DND-41 (cell line): ENCODE measurements at regions not wholly inside any gene's neighbourhood (a gene's known extent, or its start where the extent isn't known, plus 50 kb on each side); places are given as distances from the start of the nearest gene placed in this dataset.

Experiments
- ATAC-seq: fragments of 200-7000 bp; cut with Tn5 transposase; 3 replicates; pipeline ENCODE4 v1.9.1; 2021; ENCODE audit warnings: low read depth; ENCODE audit not compliant: insufficient read depth
- DNase-seq: peaks from one replicate; pipeline ENCODE4 v3.0.0-alpha.2; 2020
- H2AFZ ChIP-seq: 2 replicates; pipeline ENCODE4 v1.6.0; 2012; ENCODE audit warnings: low read depth, low read length
- H3K27ac ChIP-seq: 2 replicates; pipeline ENCODE4 v1.5.1; 2012; ENCODE audit warnings: low read length, inconsistent platforms
- H3K27me3 ChIP-seq: fragments of 200-600 bp; sonication (generic); 2 replicates; pipeline ENCODE4 v1.6.0; 2012; ENCODE audit warnings: low read length, mild to moderate bottlenecking, inconsistent platforms; ENCODE audit not compliant: insufficient read depth, poor library complexity
- H3K36me3 ChIP-seq: 2 replicates; pipeline ENCODE4 v1.5.1; 2012; ENCODE audit warnings: low read length, inconsistent platforms; ENCODE audit not compliant: insufficient read depth
- H3K4me1 ChIP-seq: 2 replicates; pipeline ENCODE4 v1.5.1; 2012; ENCODE audit warnings: mild to moderate bottlenecking, low read length; ENCODE audit not compliant: insufficient read depth
- H3K4me2 ChIP-seq: 2 replicates; pipeline ENCODE4 v1.6.0; 2012; ENCODE audit warnings: mild to moderate bottlenecking, moderate library complexity, low read length, inconsistent platforms; ENCODE audit not compliant: insufficient read depth
- H3K4me3 ChIP-seq, 2 experiments: fragments of 200-600 bp in 1 of 2; shearing (Covaris generic) in 1 of 2; 2 replicates each; pipeline ENCODE4 v1.5.1; 2012 to 2016; ENCODE audit warnings: inconsistent platforms in 2 of 2, low read length in 2 of 2, mild to moderate bottlenecking in 2 of 2, low read depth in 1 of 2, moderate library complexity in 1 of 2
- H3K79me2 ChIP-seq: 2 replicates; pipeline ENCODE4 v1.6.0; 2012; ENCODE audit warnings: low read length, inconsistent platforms; ENCODE audit not compliant: insufficient read depth
- H3K9ac ChIP-seq: 2 replicates; pipeline ENCODE4 v1.6.0; 2012; ENCODE audit warnings: low read depth, mild to moderate bottlenecking, inconsistent platforms, low read length, moderate library complexity
- H3K9me3 ChIP-seq: 2 replicates; pipeline ENCODE4 v1.5.1; 2012; ENCODE audit warnings: low read length, moderate library complexity, mild to moderate bottlenecking, inconsistent platforms; ENCODE audit not compliant: insufficient read depth, severe bottlenecking
- H4K20me1 ChIP-seq: 2 replicates; pipeline ENCODE4 v1.6.0; 2012; ENCODE audit warnings: low read length; ENCODE audit not compliant: insufficient read depth
- EZH2 ChIP-seq: IDR thresholded peaks from 3 replicates; pipeline ENCODE4 v1.6.1; 2012; ENCODE audit warnings: borderline replicate concordance, low read depth, mild to moderate bottlenecking, moderate library complexity, low read length, inconsistent platforms; ENCODE audit not compliant: severe bottlenecking
- TF ChIP-seq, protein P1 (sequence below): IDR thresholded peaks from 2 replicates; pipeline ENCODE4 v1.5.1; 2012; ENCODE audit warnings: borderline replicate concordance, low read length, moderate library complexity, mild to moderate bottlenecking; ENCODE audit not compliant: poor library complexity, severe bottlenecking; ENCODE audit errors: extremely low read depth

GRCh38 chrX:109841257-109841656 lies 108.2 kb upstream of the ACSL4 start:
- H3K4me1 ChIP-seq, result no peaks in the 10 kb centered on the region
- no peaks in the 10 kb centered on the region for H3K79me2 ChIP-seq
- H3K27me3 ChIP-seq, result no peaks in the 10 kb centered on the region
- no peaks in the 10 kb centered on the region for H3K36me3 ChIP-seq
- no peak overlapping the region for H3K27ac ChIP-seq
- no peak overlapping the region for H2AFZ ChIP-seq
- no peak for ATAC-seq
- no peaks in the 10 kb centered on the region for H4K20me1 ChIP-seq
- no peak for DNase-seq
- no peak overlapping the region for H3K4me3 ChIP-seq
- no peak overlapping the region for H3K4me2 ChIP-seq
- no peak overlapping the region for H3K9ac ChIP-seq
- no peaks in the 10 kb centered on the region for H3K9me3 ChIP-seq
- TF ChIP-seq, protein P1, sequence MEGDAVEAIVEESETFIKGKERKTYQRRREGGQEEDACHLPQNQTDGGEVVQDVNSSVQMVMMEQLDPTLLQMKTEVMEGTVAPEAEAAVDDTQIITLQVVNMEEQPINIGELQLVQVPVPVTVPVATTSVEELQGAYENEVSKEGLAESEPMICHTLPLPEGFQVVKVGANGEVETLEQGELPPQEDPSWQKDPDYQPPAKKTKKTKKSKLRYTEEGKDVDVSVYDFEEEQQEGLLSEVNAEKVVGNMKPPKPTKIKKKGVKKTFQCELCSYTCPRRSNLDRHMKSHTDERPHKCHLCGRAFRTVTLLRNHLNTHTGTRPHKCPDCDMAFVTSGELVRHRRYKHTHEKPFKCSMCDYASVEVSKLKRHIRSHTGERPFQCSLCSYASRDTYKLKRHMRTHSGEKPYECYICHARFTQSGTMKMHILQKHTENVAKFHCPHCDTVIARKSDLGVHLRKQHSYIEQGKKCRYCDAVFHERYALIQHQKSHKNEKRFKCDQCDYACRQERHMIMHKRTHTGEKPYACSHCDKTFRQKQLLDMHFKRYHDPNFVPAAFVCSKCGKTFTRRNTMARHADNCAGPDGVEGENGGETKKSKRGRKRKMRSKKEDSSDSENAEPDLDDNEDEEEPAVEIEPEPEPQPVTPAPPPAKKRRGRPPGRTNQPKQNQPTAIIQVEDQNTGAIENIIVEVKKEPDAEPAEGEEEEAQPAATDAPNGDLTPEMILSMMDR, result no peak
- no peak for TF ChIP-seq EZH2

DNA sequence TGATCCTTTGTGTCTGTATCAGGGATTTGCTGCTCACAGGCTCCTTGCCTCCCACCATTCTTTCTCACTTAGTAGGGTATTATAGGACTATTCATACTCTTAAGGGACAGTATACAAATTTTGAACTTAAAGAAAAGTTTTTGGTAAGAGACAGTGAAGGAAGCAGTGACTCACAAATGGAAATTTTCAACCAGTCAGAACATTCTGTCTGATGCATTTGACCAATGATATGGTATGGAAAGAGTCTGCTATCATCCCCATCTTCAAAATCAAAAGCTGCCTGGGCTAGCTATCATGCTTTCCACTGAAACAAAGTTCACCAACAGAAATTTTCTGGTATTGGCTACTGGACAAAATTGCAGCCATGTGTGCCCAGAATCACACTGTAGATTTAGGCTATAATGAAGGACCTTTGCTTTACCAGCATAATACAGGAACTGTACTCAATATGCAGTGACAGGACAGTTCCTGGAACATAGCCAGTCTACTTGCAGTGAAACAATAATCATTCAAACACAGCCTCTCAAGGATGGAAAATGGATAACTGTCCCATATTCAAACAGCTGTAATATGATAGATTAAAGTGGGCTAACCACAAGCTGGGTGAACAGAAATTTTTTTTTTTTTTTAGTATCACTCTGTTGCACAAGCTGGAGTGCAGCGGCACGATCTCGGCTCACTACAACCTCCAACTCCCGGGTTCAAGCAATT lies 109.0 kb upstream of the ACSL4 start:
- DNase-seq, result no peak
- H3K4me2 ChIP-seq, result no peak overlapping the region

DNA sequence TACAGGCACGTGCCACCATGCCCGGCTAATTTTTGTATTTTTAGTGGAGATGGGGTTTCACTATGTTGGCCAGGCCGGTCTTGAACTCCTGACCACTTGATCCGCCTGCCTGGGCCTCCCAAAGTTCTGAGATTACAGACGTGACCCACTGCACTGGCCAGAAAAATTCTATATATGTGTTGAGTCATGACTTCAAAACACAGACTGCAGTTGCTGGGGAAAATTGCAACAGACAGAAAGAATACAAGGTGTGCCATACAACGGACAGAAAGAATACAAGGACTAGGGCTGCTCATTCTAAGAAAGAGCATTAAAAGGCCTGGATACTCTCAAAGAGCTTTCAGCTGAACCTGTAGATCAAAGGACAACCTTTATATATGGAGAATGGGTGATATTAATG lies 109.6 kb upstream of the ACSL4 start:
- no peaks in the 10 kb centered on the region for H3K36me3 ChIP-seq
- no peaks in the 10 kb centered on the region for H4K20me1 ChIP-seq
- H3K9ac ChIP-seq, result no peak overlapping the region
- no peaks in the 10 kb centered on the region for H3K27me3 ChIP-seq
- no peaks in the 10 kb centered on the region for H3K79me2 ChIP-seq
- DNase-seq (no peak), ATAC-seq (no peak)
- TF ChIP-seq, protein P1, result no peak
- TF ChIP-seq EZH2, result no peak
- no peak overlapping the region for H3K4me2 ChIP-seq
- no peak overlapping the region for H3K4me3 ChIP-seq
- no peaks in the 10 kb centered on the region for H3K9me3 ChIP-seq
- no peaks in the 10 kb centered on the region for H3K4me1 ChIP-seq
- H2AFZ ChIP-seq, result no peak overlapping the region
- H3K27ac ChIP-seq, result no peak overlapping the region

More for the DNA sequence above, 109.0 kb upstream of the ACSL4 start:
- no peak for ATAC-seq
- Histone ChIP-seq H3K9me3 (no peaks in the 10 kb centered on the region), H4K20me1 (no peaks in the 10 kb centered on the region), H3K4me1 (no peaks in the 10 kb centered on the region), H3K27ac (no peak overlapping the region), H3K27me3 (no peaks in the 10 kb centered on the region), H3K79me2 (no peaks in the 10 kb centered on the region), H3K36me3 (no peaks in the 10 kb centered on the region), H3K4me3 (no peak overlapping the region), H2AFZ (no peak overlapping the region), H3K9ac (no peak overlapping the region)
- TF ChIP-seq EZH2, result no peak

GRCh38 chrX:109843963-109844751 lies 111.1 kb upstream of the ACSL4 start:
- ATAC-seq, result no peak

More at GRCh38 chrX:109843963-109844751, 111.1 kb upstream of the ACSL4 start:
- TF ChIP-seq EZH2, result no peak
- TF ChIP-seq, protein P1, result no peak
- DNase-seq, result no peak
- Histone ChIP-seq H3K9ac (no peak overlapping the region), H3K79me2 (no peaks in the 10 kb centered on the region), H3K4me3 (no peak overlapping the region), H3K4me2 (no peak overlapping the region), H3K9me3 (no peaks in the 10 kb centered on the region), H3K36me3 (no peaks in the 10 kb centered on the region), H2AFZ (no peak overlapping the region), H3K27me3 (no peaks in the 10 kb centered on the region), H3K27ac (no peak overlapping the region), H3K4me1 (no peaks in the 10 kb centered on the region), H4K20me1 (no peaks in the 10 kb centered on the region)
